ENCODE measurements at regions not wholly inside any gene's neighbourhood (a gene's known extent, or its start where the extent isn't known, plus 50 kb on each side); places are given as distances from the start of the nearest gene placed in this dataset.

DNA sequence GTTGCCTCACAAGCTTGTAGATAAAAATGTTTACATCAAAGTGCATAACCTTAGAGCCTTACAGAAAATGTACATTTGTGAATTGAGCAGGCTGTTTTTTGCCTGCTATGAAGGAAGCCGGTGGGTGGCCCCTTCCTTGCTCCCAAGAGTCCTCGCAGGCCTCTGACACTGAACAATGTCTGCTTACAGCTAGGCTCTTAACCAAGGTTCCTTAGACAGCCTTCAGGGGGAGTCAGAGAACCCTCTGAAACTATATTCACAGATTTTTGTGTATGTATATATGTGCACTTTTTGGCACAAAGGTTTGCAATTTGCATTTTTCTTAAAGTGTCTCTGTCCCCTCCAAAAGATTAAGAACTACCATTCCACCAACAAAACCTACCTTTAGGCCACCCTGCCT lies 282.6 kb downstream of the BARHL2 start:
- TF ChIP-seq, protein P1, sequence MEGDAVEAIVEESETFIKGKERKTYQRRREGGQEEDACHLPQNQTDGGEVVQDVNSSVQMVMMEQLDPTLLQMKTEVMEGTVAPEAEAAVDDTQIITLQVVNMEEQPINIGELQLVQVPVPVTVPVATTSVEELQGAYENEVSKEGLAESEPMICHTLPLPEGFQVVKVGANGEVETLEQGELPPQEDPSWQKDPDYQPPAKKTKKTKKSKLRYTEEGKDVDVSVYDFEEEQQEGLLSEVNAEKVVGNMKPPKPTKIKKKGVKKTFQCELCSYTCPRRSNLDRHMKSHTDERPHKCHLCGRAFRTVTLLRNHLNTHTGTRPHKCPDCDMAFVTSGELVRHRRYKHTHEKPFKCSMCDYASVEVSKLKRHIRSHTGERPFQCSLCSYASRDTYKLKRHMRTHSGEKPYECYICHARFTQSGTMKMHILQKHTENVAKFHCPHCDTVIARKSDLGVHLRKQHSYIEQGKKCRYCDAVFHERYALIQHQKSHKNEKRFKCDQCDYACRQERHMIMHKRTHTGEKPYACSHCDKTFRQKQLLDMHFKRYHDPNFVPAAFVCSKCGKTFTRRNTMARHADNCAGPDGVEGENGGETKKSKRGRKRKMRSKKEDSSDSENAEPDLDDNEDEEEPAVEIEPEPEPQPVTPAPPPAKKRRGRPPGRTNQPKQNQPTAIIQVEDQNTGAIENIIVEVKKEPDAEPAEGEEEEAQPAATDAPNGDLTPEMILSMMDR (IDR thresholded peaks at IDR 0.05; ENCODE audit: control insufficient read depth, extremely low read depth, insufficient read depth): 0 out of 2 replicates have a peak, but pooled peaks have one; percentile 6
- no peak for DNase-seq (ENCODE audit: low read depth)

GRCh38 chr1:90417126-90417525 lies 300.0 kb downstream of the BARHL2 start:
- TF ChIP-seq, protein P1 (IDR thresholded peaks at IDR 0.05; ENCODE audit: control insufficient read depth, extremely low read depth, insufficient read depth): no peak
- DNase-seq (ENCODE audit: low read depth): no peak
- no peak overlapping the region for H3K4me3 ChIP-seq (ENCODE audit: low read depth, low read length)

More for the DNA sequence above, 282.6 kb downstream of the BARHL2 start:
- no peak overlapping the region for H3K4me3 ChIP-seq (ENCODE audit: low read depth, low read length)

GRCh38 chr1:90414201-90414600 lies 302.9 kb downstream of the BARHL2 start:
- no peak overlapping the region for H3K4me3 ChIP-seq (ENCODE audit: low read depth, low read length)
- TF ChIP-seq, protein P1 (IDR thresholded peaks at IDR 0.05; ENCODE audit: control insufficient read depth, extremely low read depth, insufficient read depth): no peak
- no peak for DNase-seq (ENCODE audit: low read depth)

GRCh38 chr1:90413519-90413918 lies 303.6 kb downstream of the BARHL2 start:
- H3K4me3 ChIP-seq (ENCODE audit: low read depth, low read length): no peak overlapping the region
- DNase-seq (ENCODE audit: low read depth): no peak
- TF ChIP-seq, protein P1 (IDR thresholded peaks at IDR 0.05; ENCODE audit: control insufficient read depth, extremely low read depth, insufficient read depth): no peak

GRCh38 chr1:90412563-90412962 lies 304.5 kb downstream of the BARHL2 start:
- no peak overlapping the region for H3K4me3 ChIP-seq (ENCODE audit: low read depth, low read length)
- TF ChIP-seq, protein P1 (IDR thresholded peaks at IDR 0.05; ENCODE audit: control insufficient read depth, extremely low read depth, insufficient read depth): no peak
- no peak for DNase-seq (ENCODE audit: low read depth)

DNA sequence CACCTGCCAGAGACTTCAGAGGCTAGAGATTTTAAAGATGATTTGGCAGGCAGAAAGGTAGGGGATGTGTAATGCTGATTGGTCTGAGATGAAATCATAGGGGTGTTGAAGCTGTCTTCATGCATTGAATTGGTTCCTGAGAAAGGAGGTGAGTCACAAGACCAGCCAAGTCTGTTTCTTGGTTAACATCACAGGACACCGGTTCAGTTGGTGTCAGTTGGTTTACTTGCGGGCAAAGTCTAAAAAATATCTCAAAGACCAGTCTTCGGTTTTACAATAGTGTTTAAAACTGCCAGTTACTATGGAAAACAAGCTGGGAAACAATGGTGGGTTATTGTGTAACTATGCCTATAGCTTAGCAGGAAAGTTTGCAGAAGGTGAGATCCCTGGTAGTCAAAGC lies 305.9 kb downstream of the BARHL2 start:
- TF ChIP-seq, protein P1 (IDR thresholded peaks at IDR 0.05; ENCODE audit: control insufficient read depth, extremely low read depth, insufficient read depth): no peak
- H3K4me3 ChIP-seq (ENCODE audit: low read depth, low read length): no peak overlapping the region
- DNase-seq (ENCODE audit: low read depth): no peak

DNA sequence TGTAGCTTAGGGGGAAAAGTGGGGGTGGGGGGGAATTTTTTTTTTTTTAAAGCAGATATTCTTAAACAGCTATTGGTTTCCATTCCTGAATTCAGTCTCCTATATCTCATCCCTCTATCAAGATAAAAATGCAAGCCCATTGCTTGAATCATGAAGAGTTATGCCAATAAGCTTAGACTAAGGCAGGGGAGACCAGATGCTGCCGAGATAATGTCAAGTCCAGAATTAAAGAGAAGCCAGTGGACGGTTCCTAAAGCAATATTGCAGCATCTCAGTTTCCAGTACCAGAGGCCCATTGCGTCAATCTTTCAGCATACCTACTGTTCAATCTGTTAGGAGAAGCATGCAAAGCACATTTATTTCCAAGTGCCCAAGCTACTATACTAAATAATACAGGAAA lies 309.4 kb downstream of the BARHL2 start:
- TF ChIP-seq, protein P1 (IDR thresholded peaks at IDR 0.05; ENCODE audit: control insufficient read depth, extremely low read depth, insufficient read depth): no peak
- no peak overlapping the region for H3K4me3 ChIP-seq (ENCODE audit: low read depth, low read length)
- DNase-seq (ENCODE audit: low read depth): no peak

Measured in LNCaP clone FGC (cell line).